ENCODE measurements at regions not wholly inside any gene's neighbourhood (a gene's known extent, or its start where the extent isn't known, plus 50 kb on each side); places are given as distances from the start of the nearest gene placed in this dataset.

DNA sequence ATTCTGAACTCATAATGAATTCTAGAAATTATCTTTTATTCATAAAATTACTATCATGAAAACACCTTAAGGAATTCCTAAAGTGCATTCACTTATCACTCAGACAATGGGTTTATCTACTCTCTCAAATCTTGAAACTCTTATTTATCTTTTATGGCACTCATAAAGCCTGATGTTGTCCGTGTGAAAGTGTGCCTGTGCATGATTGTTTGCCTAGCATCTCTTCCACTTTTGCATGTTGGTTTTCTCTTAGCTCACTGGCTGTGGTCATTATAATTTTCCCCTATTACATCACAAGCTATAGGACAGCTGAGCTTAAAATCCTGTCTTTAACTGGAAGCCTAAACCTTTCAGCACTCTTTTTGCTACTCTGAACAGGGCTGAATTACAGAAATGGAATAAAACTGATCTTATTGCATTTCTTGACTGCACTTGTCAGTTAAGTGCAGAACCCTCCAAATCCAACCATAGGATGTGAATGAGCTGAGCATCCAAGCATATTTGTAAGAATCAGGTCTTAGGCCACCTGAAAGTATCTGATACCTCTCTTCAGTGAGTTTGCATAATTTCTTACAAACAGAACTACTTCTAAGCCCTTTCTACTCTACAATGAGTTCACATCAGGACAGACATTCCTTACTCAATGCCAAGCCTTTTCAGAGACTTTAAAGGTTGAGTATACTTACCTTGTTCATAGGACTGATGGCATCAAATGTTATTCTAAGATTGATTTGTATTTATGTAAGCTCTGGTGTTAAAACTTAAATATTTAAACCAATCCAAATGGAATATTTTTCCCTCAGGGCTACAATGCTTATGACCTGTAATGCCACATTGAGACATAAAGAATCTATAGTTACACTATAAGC lies 221.2 kb upstream of the KITLG start:
- DNase-seq, result no peak

- no peak for DNase-seq
Measured at GRCh38 chr12:88793096-88793495, 212.8 kb upstream of the KITLG start.

DNA sequence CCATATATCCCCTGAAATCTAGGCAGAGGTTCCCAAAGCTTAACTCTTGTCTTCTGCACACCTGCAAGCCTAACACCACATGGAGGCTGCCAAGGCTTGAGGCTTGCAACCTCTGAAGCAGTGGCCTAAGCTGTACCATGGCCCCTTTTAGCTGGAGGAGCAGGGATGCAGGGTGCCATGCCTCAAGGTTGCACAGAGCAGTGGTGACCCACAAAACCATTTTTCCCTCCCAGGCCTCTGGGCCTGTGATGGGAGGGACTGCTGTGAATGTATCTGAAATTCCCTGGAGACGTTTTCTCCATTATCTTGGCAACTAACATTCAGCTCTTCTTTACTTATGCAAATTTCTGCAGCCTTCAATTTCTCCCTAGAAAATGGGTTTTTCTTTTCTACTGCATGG lies 210.0 kb upstream of the KITLG start:
- DNase-seq, result no peak

GRCh38 chr12:88784166-88784565 lies 203.9 kb upstream of the KITLG start:
- DNase-seq, result no peak

- no peak for DNase-seq
Measured at GRCh38 chr12:88782351-88782750, 202.1 kb upstream of the KITLG start.

DNA sequence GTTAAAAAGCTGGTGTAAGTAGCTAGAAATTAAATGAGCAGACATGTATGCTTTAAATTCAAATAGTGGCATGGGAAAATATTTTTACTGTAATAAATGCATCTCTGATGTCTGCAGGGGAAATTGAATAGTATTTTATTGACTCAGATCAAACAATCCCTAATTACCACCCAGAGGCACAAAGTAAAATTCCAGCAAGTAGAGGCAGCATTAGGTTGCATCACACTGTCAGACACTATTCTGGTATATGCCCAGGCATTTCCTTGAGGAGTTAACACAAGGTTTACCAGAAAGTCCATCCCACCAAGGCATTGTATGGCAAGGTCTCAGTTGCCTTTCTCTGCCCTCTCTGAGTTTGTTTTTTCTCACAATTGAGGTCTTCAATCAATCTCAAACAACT lies 201.6 kb upstream of the KITLG start:
- DNase-seq, result no peak

- no peak for DNase-seq
Measured at GRCh38 chr12:88778064-88778463, 197.8 kb upstream of the KITLG start.

DNA sequence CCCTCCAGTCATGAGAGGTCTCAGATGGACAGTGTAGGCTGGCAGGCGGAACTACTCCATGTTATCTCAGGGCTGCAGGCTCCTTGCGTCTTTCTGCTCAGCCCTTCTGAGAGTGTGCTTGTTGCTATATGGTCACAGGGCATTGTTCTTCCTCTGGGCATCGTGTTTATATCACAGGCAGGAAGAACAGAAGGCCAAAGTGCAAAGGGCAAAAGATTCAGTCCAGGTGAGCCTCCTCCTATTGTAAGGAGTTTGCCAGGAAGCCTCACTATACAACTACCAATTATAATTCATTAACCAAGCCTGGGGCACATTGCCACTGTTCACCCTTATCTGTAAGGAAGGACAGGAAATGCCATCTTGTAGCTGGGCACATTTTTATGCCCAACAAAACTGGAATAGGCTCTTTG lies 195.5 kb upstream of the KITLG start:
- no peak for DNase-seq

DNA sequence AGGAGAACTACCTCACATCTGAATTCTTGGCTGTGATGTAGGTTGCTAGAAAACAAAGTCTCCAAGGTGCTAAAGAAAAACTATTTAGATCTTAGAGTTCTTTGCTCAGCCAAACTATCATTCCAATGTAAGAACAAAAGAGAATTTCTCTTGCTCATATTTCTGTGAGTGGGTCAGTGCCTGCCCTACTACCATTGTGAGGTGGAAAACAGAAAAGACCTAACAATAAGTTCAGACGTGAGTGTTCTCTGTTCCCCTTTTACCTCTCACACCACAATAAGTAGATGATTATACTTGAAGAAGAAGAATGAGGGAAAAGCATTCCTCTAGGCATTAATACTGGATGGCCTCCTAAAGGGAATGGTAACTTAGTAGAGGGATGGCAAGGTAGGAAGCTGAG lies 187.4 kb upstream of the KITLG start:
- DNase-seq, result no peak

DNA sequence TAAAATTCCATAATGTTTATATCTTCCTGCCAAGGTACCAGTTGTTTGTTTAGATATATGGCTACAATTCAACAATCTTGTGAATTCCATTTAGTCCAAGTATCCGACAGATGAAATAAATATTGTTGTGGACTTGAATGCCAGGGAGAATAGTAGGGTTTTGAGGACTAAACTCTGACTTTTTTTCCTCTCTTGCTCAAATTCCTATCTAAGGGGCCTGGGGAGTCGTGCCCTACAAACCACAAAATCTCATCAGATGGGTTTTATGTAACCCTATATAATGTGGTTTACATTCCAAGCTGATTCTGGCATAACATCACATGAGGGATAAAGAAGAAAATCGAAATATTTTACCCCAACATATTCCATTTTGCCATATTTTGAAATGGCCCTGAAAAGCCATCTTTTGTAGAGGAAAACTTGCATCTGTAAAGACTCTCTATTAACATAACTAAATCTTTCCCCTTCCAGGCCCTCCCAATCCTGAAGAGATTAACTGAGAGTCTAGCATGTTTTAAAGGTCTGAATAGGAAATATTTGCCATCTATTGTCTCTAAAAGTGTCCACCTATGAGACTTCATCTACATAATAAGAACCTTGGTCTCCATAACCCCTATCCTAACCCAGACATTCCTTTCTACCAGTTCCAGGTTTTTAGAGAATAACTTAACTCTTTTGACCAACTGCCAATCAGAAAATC lies 184.7 kb upstream of the KITLG start:
- DNase-seq, result no peak

DNA sequence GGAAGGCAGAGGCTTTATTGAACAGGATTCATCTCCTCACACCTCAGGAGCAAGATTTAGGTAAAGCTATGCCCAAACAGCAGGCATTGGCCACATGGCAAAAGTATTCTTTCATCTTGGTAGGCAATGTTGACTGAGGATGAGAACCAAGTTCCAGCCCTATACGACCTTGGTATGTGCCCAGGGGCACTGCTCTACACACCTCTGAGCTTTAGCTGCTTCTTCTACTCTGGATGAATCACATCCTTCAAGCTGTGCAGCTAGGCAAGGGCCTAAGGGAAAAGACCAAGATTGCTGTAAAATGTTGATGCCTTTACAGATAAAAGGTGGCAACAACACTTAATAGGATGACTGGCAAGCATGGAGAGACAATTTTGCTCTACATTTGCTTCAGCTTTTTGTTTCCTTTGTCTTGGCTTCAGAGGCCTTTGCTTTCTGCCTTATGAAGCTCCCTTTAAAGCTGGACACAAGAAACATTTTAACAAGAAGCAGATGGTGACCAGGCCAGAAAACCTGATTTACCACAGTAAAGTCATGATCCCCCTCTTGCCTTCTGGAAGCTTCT lies 183.3 kb upstream of the KITLG start:
- no peak for DNase-seq

DNA sequence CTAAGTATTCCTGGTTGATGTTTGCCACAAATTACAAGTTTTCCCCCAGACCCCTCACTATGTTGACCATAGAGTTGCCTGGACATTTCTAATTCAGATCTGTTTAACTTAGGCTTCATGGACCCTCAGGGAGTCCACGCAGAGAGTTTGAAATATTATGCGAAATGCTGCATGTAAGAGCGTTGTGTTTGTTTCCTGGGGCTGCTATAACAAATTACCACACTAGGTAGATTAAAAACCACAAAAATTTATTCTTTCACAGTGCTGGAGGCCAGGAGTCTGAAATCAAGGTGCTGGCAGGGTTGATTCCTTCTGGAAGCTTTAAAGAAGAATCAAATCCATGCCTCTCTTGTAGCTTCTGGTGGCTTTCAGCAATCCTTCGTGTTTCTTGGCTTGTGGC lies 177.9 kb upstream of the KITLG start:
- no peak for DNase-seq

- DNase-seq, result no peak
Measured at GRCh38 chr12:88756917-88757316, 176.6 kb upstream of the KITLG start.

- DNase-seq, result no peak
Measured at GRCh38 chr12:88756153-88756552, 175.9 kb upstream of the KITLG start.

DNA sequence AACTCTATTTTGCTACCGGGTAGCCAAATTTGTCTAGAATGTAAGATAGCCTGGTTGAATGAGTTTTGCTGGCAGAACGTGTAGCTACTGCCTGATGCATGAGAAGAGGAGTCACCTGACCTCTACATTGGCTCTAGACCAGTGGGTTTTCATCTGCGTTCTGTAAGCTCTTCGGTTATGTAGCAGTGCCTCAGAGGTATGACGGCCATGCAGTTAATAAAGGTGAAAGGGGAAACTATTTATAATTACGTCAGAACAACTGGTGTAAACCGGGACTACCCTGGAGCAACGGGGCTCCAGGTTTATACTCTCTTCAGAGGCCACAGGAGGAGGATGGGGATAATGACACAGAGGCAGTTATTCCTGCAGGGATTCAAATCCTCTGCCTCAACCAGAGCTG lies 173.4 kb upstream of the KITLG start:
- no peak for DNase-seq

GRCh38 chr12:88753066-88753465 lies 172.8 kb upstream of the KITLG start:
- DNase-seq, result no peak

GRCh38 chr12:88752183-88752582 lies 171.9 kb upstream of the KITLG start:
- DNase-seq, result no peak

DNA sequence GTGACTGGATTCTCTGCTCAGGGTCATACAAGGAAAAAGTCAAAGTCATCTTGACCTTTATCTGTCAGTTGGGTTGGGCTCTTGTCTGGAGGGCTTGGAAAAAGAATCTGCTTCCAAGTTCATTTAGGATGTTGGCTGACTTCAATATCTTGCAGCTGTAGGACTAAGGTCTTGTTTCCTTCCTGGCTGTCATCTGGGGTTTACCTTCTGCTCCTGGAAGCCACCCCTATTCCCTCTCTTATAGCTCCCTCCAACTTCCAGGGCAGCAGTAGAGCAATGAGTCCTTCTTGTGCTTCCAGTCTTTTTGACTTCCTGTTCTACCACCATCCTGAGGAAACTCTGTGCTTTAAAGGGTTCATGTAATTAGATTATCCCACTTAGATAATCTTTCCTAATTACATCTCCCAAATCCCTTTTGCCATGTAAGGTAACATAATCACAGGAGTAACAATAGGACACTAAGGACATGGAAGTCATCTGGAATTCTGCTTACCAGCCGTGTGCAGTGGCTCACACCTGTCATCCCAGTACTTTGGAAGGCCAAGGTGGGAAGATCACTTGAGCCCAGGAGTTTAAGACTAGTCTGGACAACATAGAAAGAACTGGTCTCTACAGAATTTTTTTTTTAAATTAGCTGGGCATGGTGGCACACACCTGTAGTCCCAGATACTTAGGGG lies 170.7 kb upstream of the KITLG start:
- DNase-seq, result no peak

GRCh38 chr12:88746386-88746785 lies 166.1 kb upstream of the KITLG start:
- no peak for DNase-seq

GRCh38 chr12:88743946-88744685 lies 163.8 kb upstream of the KITLG start:
- DNase-seq, result no peak

- DNase-seq, result no peak
Measured at GRCh38 chr12:88737838-88738472, 157.7 kb upstream of the KITLG start.

DNA sequence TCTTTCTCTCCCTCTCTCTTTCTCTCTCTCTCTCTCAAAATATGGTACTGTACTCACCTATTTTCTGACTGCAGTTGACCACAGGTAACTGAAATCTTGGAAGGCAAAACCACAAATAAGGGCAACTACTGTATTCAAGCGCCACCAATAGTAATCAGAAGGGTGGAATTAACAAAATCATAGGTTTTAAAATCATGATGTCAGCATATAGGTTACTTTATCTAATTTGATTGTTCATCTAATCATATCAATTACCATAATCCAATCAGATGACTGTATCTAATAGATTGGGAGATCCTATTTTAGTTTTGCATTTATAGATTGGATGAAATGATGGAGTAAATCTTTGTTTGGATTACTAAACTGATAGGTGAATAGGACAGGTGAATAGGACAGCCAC lies 155.8 kb upstream of the KITLG start:
- DNase-seq, result no peak
